Ishikawa (cell line): ENCODE measurements at regions not wholly inside any gene's neighbourhood (a gene's known extent, or its start where the extent isn't known, plus 50 kb on each side); places are given as distances from the start of the nearest gene placed in this dataset.

ENCODE experiments used
- FOXM1 ChIP-seq: IDR thresholded peaks from 2 replicates; pipeline ENCODE4 v1.6.1; 2012; ENCODE audit warnings: low read depth, borderline replicate concordance
- TEAD4 ChIP-seq: IDR thresholded peaks from 2 replicates; pipeline ENCODE4 v1.6.1; 2012
- YY1 ChIP-seq: IDR thresholded peaks from 2 replicates; pipeline ENCODE4 v1.6.1; 2012; ENCODE audit warnings: low read depth
- TF ChIP-seq, protein P1 (sequence below): IDR thresholded peaks from 2 replicates; pipeline ENCODE4 v1.6.1; 2012; ENCODE audit warnings: low read depth, mild to moderate bottlenecking
- TF ChIP-seq, protein P2 (sequence below): IDR thresholded peaks from 2 replicates; pipeline ENCODE4 v1.6.1; 2012

DNA sequence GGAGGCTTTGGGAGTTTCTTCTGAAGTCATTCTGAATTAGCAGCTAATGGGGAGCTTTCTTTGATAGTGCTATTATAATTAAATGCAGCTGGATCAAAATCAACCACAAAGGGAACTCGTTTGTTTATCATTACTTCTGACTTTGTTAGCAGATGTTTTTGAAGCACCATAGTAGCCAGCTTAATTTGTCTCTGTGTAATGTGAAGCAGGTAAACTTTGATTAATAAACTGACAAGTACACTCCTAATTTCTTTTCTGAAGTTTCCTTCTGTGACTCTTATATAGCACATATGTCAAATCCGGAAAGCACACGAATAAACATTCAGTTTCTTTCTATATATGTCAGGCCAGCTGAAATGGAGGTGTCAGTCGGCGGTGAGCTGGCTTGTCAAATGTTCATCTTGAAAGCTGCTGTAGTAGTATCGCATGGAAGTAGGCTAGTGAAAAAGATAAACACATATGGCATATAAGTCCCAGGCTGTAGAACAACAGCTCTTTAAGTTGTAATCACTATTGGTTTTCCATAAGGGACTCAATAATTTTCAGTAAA, 451.9 kb upstream of the ZEB2 start:
- TF ChIP-seq, protein P1, sequence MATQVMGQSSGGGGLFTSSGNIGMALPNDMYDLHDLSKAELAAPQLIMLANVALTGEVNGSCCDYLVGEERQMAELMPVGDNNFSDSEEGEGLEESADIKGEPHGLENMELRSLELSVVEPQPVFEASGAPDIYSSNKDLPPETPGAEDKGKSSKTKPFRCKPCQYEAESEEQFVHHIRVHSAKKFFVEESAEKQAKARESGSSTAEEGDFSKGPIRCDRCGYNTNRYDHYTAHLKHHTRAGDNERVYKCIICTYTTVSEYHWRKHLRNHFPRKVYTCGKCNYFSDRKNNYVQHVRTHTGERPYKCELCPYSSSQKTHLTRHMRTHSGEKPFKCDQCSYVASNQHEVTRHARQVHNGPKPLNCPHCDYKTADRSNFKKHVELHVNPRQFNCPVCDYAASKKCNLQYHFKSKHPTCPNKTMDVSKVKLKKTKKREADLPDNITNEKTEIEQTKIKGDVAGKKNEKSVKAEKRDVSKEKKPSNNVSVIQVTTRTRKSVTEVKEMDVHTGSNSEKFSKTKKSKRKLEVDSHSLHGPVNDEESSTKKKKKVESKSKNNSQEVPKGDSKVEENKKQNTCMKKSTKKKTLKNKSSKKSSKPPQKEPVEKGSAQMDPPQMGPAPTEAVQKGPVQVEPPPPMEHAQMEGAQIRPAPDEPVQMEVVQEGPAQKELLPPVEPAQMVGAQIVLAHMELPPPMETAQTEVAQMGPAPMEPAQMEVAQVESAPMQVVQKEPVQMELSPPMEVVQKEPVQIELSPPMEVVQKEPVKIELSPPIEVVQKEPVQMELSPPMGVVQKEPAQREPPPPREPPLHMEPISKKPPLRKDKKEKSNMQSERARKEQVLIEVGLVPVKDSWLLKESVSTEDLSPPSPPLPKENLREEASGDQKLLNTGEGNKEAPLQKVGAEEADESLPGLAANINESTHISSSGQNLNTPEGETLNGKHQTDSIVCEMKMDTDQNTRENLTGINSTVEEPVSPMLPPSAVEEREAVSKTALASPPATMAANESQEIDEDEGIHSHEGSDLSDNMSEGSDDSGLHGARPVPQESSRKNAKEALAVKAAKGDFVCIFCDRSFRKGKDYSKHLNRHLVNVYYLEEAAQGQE: no peak
- TF ChIP-seq FOXM1 (no peak), TEAD4 (no peak), YY1 (no peak)
- TF ChIP-seq, protein P2, sequence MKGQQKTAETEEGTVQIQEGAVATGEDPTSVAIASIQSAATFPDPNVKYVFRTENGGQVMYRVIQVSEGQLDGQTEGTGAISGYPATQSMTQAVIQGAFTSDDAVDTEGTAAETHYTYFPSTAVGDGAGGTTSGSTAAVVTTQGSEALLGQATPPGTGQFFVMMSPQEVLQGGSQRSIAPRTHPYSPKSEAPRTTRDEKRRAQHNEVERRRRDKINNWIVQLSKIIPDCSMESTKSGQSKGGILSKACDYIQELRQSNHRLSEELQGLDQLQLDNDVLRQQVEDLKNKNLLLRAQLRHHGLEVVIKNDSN: no peak
